ENCODE measurements at regions not wholly inside any gene's neighbourhood (a gene's known extent, or its start where the extent isn't known, plus 50 kb on each side); places are given as distances from the start of the nearest gene placed in this dataset.
A peak's percentile ranks its signal among the peaks of the same experiment; 100 is the strongest.

GRCh38 chr11:97332271-97332670 lies 942.5 kb downstream of the JRKL start:
- no peaks in the 10 kb centered on the region for H3K27me3 Mint-ChIP-seq (ENCODE audit: insufficient read depth, low read depth, poor library complexity)

More at GRCh38 chr11:97332271-97332670, 942.5 kb downstream of the JRKL start:
- 0 out of 2 replicates have a peak overlapping the region, but pooled peaks have one; percentile 8 for H2AFZ ChIP-seq
- H3K27ac ChIP-seq (ENCODE audit: low read depth), result no peak overlapping the region
- no peaks in the 10 kb centered on the region for H3K4me1 ChIP-seq (ENCODE audit: insufficient read depth)
- H3K4me3 Mint-ChIP-seq, result no peak overlapping the region
- no peaks in the 10 kb centered on the region for H3K36me3 Mint-ChIP-seq (ENCODE audit: low read depth)
- DNase-seq (ENCODE audit: low spot score) (no peak), ATAC-seq (no peak)
- H3K36me3 ChIP-seq (ENCODE audit: insufficient read depth), result no peaks in the 10 kb centered on the region
- no peaks in the 10 kb centered on the region for H3K9me3 Mint-ChIP-seq
- H4K20me1 ChIP-seq (replicated peaks; ENCODE audit: insufficient read depth), result no peaks in the 10 kb centered on the region
- no peaks in the 10 kb centered on the region for H3F3A ChIP-seq (replicated peaks; ENCODE audit: low read depth)
- H3K4me3 ChIP-seq, result no peak overlapping the region
- no peaks in the 10 kb centered on the region for H3K79me2 ChIP-seq (replicated peaks; ENCODE audit: insufficient read depth)
- H3K27ac Mint-ChIP-seq, result no peak overlapping the region
- H3K4me1 Mint-ChIP-seq, result no peaks in the 10 kb centered on the region
- no peak overlapping the region for H3K4me2 ChIP-seq
- TF ChIP-seq NANOG (IDR thresholded peaks at IDR 0.05; ENCODE audit: borderline replicate concordance) (no peak), CREB1 (CRISPR knock-in tag; IDR thresholded peaks at IDR 0.05; ENCODE audit: low read depth) (no peak), JUNB (IDR thresholded peaks at IDR 0.05; ENCODE audit: unreplicated experiment) (no peak), POLR2AphosphoS5 (IDR thresholded peaks at IDR 0.05; ENCODE audit: low read depth) (no peak), ZNF114 (CRISPR knock-in tag; IDR thresholded peaks at IDR 0.05) (no peak), REST (IDR thresholded peaks at IDR 0.05; ENCODE audit: unreplicated experiment) (no peak), EZH2phosphoT487 (IDR thresholded peaks at IDR 0.05; ENCODE audit: unreplicated experiment) (no peak), EZH2 (IDR thresholded peaks at IDR 0.05; ENCODE audit: low read depth, unreplicated experiment) (no peak), CTCF (conservative IDR thresholded peaks at IDR 0.05; ENCODE audit: low read depth in 2 of 2) (no peak), STAT1 (IDR thresholded peaks at IDR 0.05; ENCODE audit: unreplicated experiment) (no peak), ZNF331 (CRISPR knock-in tag; IDR thresholded peaks at IDR 0.05; ENCODE audit: low read depth) (no peak), ETS1 (IDR thresholded peaks at IDR 0.05) (no peak), ZNF462 (CRISPR knock-in tag; IDR thresholded peaks at IDR 0.05) (no peak)
- no peaks in the 10 kb centered on the region for H3K27me3 ChIP-seq (ENCODE audit: insufficient read depth)
- H3K9me2 ChIP-seq (ENCODE audit: insufficient read depth), result peaks cover 5% of the 10 kb centered on the region; the same call in 1 of the 2 replicates

Measured in GM23338 (cell line).